Endothelial cell of umbilical vein (primary cell): ENCODE measurements at regions not wholly inside any gene's neighbourhood (a gene's known extent, or its start where the extent isn't known, plus 50 kb on each side); places are given as distances from the start of the nearest gene placed in this dataset.

Experiments used
- BruUV-seq: library from RNA; stranded (reverse); fragments of 400-500 nt; replicated peaks from 2 replicates; lab custom pipeline; 2021; lab: Mats Ljungman, UMichigan
- CTCF ChIA-PET: fragments of 300-600, 350-600 bp; sonication (Branson Sonifier 250); formaldehyde crosslinking; loops from one replicate; lab custom pipeline; 2021; ENCODE audit warnings: antibody characterized with exemption, inconsistent platforms; lab: Charles Lee
- POLR2A ChIA-PET: fragments of 300-600, 350-600 bp; sonication (Branson Sonifier 250); formaldehyde crosslinking; loops from one replicate; lab custom pipeline; 2021; ENCODE audit warnings: antibody characterized with exemption, inconsistent platforms; lab: Charles Lee
- DNase-seq: peaks from one replicate; pipeline ENCODE4 v3.0.0-alpha.2; 2011; ENCODE audit warnings: low read depth, low spot score
- FAIRE-seq: peaks from 2 replicates; lab custom pipeline; 2011; peaks lifted over from hg19 to GRCh38; lab: Jason Lieb, UNC
- H2AFZ ChIP-seq: 2 replicates; pipeline ENCODE4 v1.6.0; 2012; ENCODE audit warnings: low read depth, low read length, control low read depth, inconsistent platforms
- H3K27ac ChIP-seq: 2 replicates; pipeline ENCODE4 v1.5.1; 2011; ENCODE audit warnings: low read depth, mild to moderate bottlenecking, control low read depth, low read length, moderate library complexity; ENCODE audit not compliant: insufficient read depth
- H3K27me3 ChIP-seq, 2 experiments: 2 replicates each; pipeline versions ENCODE4 v1.6.0 to v1.6.1; 2011; ENCODE audit warnings: low read length in 2 of 2, mixed read lengths in 1 of 2; ENCODE audit not compliant: control insufficient read depth in 2 of 2, insufficient read depth in 2 of 2
- H3K36me3 ChIP-seq, 2 experiments: 2 replicates in 1 of 2; 3 replicates in 1 of 2; pipeline ENCODE4 v1.5.1; 2011; ENCODE audit warnings: low read length in 2 of 2, mild to moderate bottlenecking in 1 of 2, moderate library complexity in 1 of 2; ENCODE audit not compliant: control insufficient read depth in 2 of 2, insufficient read depth in 2 of 2; ENCODE audit errors: extremely low read depth in 1 of 2
- H3K4me1 ChIP-seq: 3 replicates; pipeline ENCODE4 v1.5.1; 2011; ENCODE audit warnings: mild to moderate bottlenecking, low read length; ENCODE audit not compliant: control insufficient read depth, insufficient read depth; ENCODE audit errors: extremely low read depth
- H3K4me2 ChIP-seq: 2 replicates; pipeline ENCODE4 v1.6.1; 2011; ENCODE audit warnings: low read length, control low read depth, mixed read lengths; ENCODE audit not compliant: insufficient read depth
- H3K4me3 ChIP-seq, 3 experiments: fragments of 200-600 bp in 1 of 3; sonication (generic), shearing (Covaris generic) in 1 of 3; replicated peaks in 1 of 3; 2 replicates each; pipeline ENCODE4 v1.5.1; 2011 to 2016; ENCODE audit warnings: control low read depth in 3 of 3, low read length in 3 of 3, mild to moderate bottlenecking in 2 of 3, inconsistent platforms in 1 of 3, low read depth in 1 of 3, moderate library complexity in 1 of 3; ENCODE audit not compliant: insufficient read depth in 1 of 3
- H3K79me2 ChIP-seq: 2 replicates; pipeline ENCODE4 v1.6.0; 2012; ENCODE audit warnings: low read length, inconsistent platforms; ENCODE audit not compliant: control insufficient read depth, insufficient read depth
- H3K9ac ChIP-seq: replicated peaks from 2 replicates; pipeline ENCODE3; 2011; ENCODE audit warnings: low read length, control low read depth; ENCODE audit not compliant: insufficient read depth; ENCODE audit errors: extremely low read depth
- H3K9me1 ChIP-seq: replicated peaks from 3 replicates; pipeline ENCODE4 v1.6.0; 2011; ENCODE audit warnings: mild to moderate bottlenecking, low read length; ENCODE audit not compliant: control insufficient read depth, insufficient read depth; ENCODE audit errors: extremely low read depth
- H3K9me3 ChIP-seq: replicated peaks from 2 replicates; pipeline ENCODE4 v1.5.1; 2012; ENCODE audit warnings: low read length, inconsistent platforms; ENCODE audit not compliant: control insufficient read depth, insufficient read depth
- H4K20me1 ChIP-seq: replicated peaks from 2 replicates; pipeline ENCODE3; 2011; ENCODE audit warnings: mild to moderate bottlenecking, low read length; ENCODE audit not compliant: control insufficient read depth, insufficient read depth; ENCODE audit errors: extremely low read depth
- CTCF ChIP-seq, 2 donors: IDR thresholded peaks; 1 replicate in 1 of 2; 2 replicates in 1 of 2; pipeline ENCODE4 v1.5.1; 2011; ENCODE audit warnings: low read length in 2 of 2, mild to moderate bottlenecking in 2 of 2, moderate library complexity in 2 of 2, control low read depth in 1 of 2, inconsistent platforms in 1 of 2, low read depth in 1 of 2; ENCODE audit not compliant: insufficient read depth in 1 of 2; ENCODE audit errors: extremely low read depth in 1 of 2
- EZH2 ChIP-seq: IDR thresholded peaks from 2 replicates; pipeline ENCODE4 v1.6.1; 2012; ENCODE audit warnings: borderline replicate concordance, low read depth, mild to moderate bottlenecking, moderate library complexity, low read length, inconsistent platforms; ENCODE audit not compliant: severe bottlenecking
- FOS ChIP-seq: IDR thresholded peaks from 2 replicates; pipeline ENCODE4 v1.6.1; 2011; ENCODE audit warnings: mild to moderate bottlenecking, low read length, moderate library complexity, borderline replicate concordance; ENCODE audit not compliant: insufficient read depth
- GATA2 ChIP-seq: IDR thresholded peaks from 2 replicates; pipeline ENCODE4 v1.7.0; 2011; ENCODE audit warnings: low read depth, mild to moderate bottlenecking, moderate library complexity, mixed read lengths, low read length; ENCODE audit not compliant: insufficient read length, insufficient read depth
- JUN ChIP-seq: IDR thresholded peaks from 2 replicates; pipeline ENCODE4 v1.6.1; 2011; ENCODE audit warnings: borderline replicate concordance, low read depth; ENCODE audit not compliant: insufficient read length, insufficient read depth
- MAX ChIP-seq: IDR thresholded peaks from 2 replicates; pipeline ENCODE4 v1.6.1; 2011; ENCODE audit not compliant: insufficient read depth, insufficient read length
- MYC ChIP-seq: IDR thresholded peaks from one replicate; pipeline ENCODE4 v1.6.1; 2011; ENCODE audit warnings: mild to moderate bottlenecking, low read depth, low read length
- POLR2A ChIP-seq: IDR thresholded peaks from 2 replicates; pipeline ENCODE4 v1.6.1; 2012; ENCODE audit warnings: low read depth, mild to moderate bottlenecking, control low read depth, low read length
- POLR2AphosphoS5 ChIP-seq: IDR thresholded peaks from 2 replicates; pipeline ENCODE4 v1.6.1; 2012; ENCODE audit warnings: low read depth, mild to moderate bottlenecking, control low read depth, low read length, moderate library complexity; ENCODE audit not compliant: insufficient read depth
- dilution Hi-C: fragments of 300-500 bp; cut with MboI; formaldehyde crosslinking; loops from one replicate; pipeline ENCODE4 v1.15.0; 2019; ENCODE audit warnings: low sequenced_read_pairs; ENCODE audit not compliant: extremely low pct_ligation_motif_present
- intact Hi-C: fragments of 100-400 bp; cut with micrococcal nuclease; formaldehyde crosslinking; loops from one replicate; pipeline ENCODE4 v1.10.0; 2022

GRCh38 chr5:3022665-3023064 is 271.2 kb upstream of the IRX2 start:
- H3K9me3 ChIP-seq: peaks cover 8% of the 10 kb centered on the region
- ChIA-PET CTCF (no interaction called here), POLR2A (no interaction called here)
- no peaks in the 10 kb centered on the region for H3K79me2 ChIP-seq
- H2AFZ ChIP-seq: no peak overlapping the region
- TF ChIP-seq CTCF (IDR thresholded peaks at IDR 0.05; ENCODE audit: extremely low read depth in 1 of 2, insufficient read depth in 1 of 2, low read depth in 1 of 2, low read length in 2 of 2): no peak
- no peak for TF ChIP-seq POLR2A
- TF ChIP-seq JUN: no peak
- no peak for TF ChIP-seq FOS
- TF ChIP-seq GATA2: no peak
- TF ChIP-seq MYC: no peak
- no peak for TF ChIP-seq EZH2
- TF ChIP-seq MAX: no peak
- no peak for TF ChIP-seq POLR2AphosphoS5
- H3K4me3 ChIP-seq: no peak overlapping the region
- H3K4me1 ChIP-seq: no peaks in the 10 kb centered on the region
- dilution Hi-C loops: no loop called here
- no peaks in the 10 kb centered on the region for H3K27me3 ChIP-seq
- BruUV-seq: no TSS peak
- H3K4me2 ChIP-seq: no peak overlapping the region
- DNase-seq: no peak
- no peaks in the 10 kb centered on the region for H4K20me1 ChIP-seq
- intact Hi-C loops: no loop called here
- no peaks in the 10 kb centered on the region for H3K9me1 ChIP-seq
- no peak for FAIRE-seq
- no peaks in the 10 kb centered on the region for H3K36me3 ChIP-seq
- H3K9ac ChIP-seq: no peak overlapping the region
- H3K27ac ChIP-seq: no peak overlapping the region
